Osteoblast (primary cell): ENCODE measurements at regions not wholly inside any gene's neighbourhood (a gene's known extent, or its start where the extent isn't known, plus 50 kb on each side); places are given as distances from the start of the nearest gene placed in this dataset.

Experiments used
- DNase-seq: peaks from one replicate; pipeline ENCODE4 v3.0.0; 2011; ENCODE audit warnings: low spot score, mixed read lengths; ENCODE audit not compliant: insufficient read length; ENCODE audit errors: missing footprints
- H2AFZ ChIP-seq: 2 replicates; pipeline ENCODE4 v1.6.0; 2011; ENCODE audit warnings: mild to moderate bottlenecking, low read length
- H3K27ac ChIP-seq: 2 replicates; pipeline ENCODE4 v1.5.1; 2011; ENCODE audit warnings: mild to moderate bottlenecking, low read depth, low read length, moderate library complexity
- H3K27me3 ChIP-seq: 2 replicates; pipeline ENCODE4 v1.6.0; 2012; ENCODE audit warnings: mild to moderate bottlenecking, control low read depth, inconsistent platforms, low read length, moderate library complexity; ENCODE audit not compliant: insufficient read depth
- H3K36me3 ChIP-seq: 2 replicates; pipeline ENCODE4 v1.5.1; 2011; ENCODE audit warnings: mild to moderate bottlenecking, low read length, control low read depth, moderate library complexity; ENCODE audit not compliant: insufficient read depth
- H3K4me1 ChIP-seq: 2 replicates; pipeline ENCODE4 v1.5.1; 2011; ENCODE audit warnings: mild to moderate bottlenecking, low read length, control low read depth, moderate library complexity; ENCODE audit not compliant: insufficient read depth
- H3K4me2 ChIP-seq: 2 replicates; pipeline ENCODE4 v1.6.0; 2011; ENCODE audit warnings: mild to moderate bottlenecking, low read length; ENCODE audit not compliant: insufficient read depth
- H3K4me3 ChIP-seq: fragments of 200-600 bp; sonication (generic); 3 replicates; pipeline ENCODE4 v1.5.1; 2012; ENCODE audit warnings: mild to moderate bottlenecking, low read length, inconsistent platforms; ENCODE audit not compliant: insufficient read depth
- H3K79me2 ChIP-seq: 2 replicates; pipeline ENCODE4 v1.6.0; 2012; ENCODE audit warnings: mild to moderate bottlenecking, low read length, control low read depth, inconsistent platforms; ENCODE audit not compliant: insufficient read depth
- H3K9me3 ChIP-seq: 2 replicates; pipeline ENCODE4 v1.5.1; 2011; ENCODE audit warnings: low read depth, low read length, control low read depth
- H4K20me1 ChIP-seq: 2 replicates; pipeline ENCODE4 v1.6.0; 2012; ENCODE audit warnings: mild to moderate bottlenecking, low read length, control low read depth; ENCODE audit not compliant: insufficient read depth
- CTCF ChIP-seq: IDR thresholded peaks from 2 replicates; pipeline ENCODE4 v1.5.1; 2011; ENCODE audit warnings: mild to moderate bottlenecking, low read depth, low read length, moderate library complexity; ENCODE audit errors: extremely low read depth

- Histone ChIP-seq H2AFZ (no peak overlapping the region), H3K36me3 (no peaks in the 10 kb centered on the region), H4K20me1 (no peaks in the 10 kb centered on the region), H3K27me3 (no peaks in the 10 kb centered on the region), H3K79me2 (no peaks in the 10 kb centered on the region), H3K4me1 (no peaks in the 10 kb centered on the region), H3K4me3 (no peak overlapping the region), H3K27ac (no peak overlapping the region), H3K4me2 (no peak overlapping the region), H3K9me3 (no peaks in the 10 kb centered on the region)
- no peak for DNase-seq
- no peak for TF ChIP-seq CTCF
Measured at GRCh38 chr6:48036316-48036715, 74.7 kb downstream of the PTCHD4 start.

DNA sequence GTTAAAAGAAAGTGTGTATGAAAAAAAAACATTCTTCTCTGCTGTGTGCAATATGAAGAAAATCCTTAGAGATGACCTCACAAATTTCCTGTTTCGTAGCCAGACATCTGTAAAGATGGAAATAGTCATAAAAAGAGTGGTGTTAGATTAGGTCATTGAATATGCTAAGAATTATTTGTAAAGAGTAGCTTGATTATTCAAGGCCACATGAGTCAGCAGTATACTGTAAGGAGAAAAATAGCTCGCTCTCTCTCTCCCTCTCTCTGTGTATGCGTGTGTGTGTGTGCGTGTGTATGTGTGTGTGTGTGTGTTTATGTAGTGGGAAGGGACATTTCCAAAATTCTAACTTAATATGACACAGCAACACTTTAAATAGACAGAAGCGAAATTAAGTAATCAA lies 78.8 kb downstream of the PTCHD4 start:
- no peaks in the 10 kb centered on the region for H4K20me1 ChIP-seq
- no peaks in the 10 kb centered on the region for H3K9me3 ChIP-seq
- H2AFZ ChIP-seq: no peak overlapping the region
- no peak overlapping the region for H3K4me2 ChIP-seq
- no peaks in the 10 kb centered on the region for H3K36me3 ChIP-seq
- peak overlapping the region; percentile 20 for H3K27ac ChIP-seq
- no peak overlapping the region for H3K4me3 ChIP-seq
- DNase-seq: peak; percentile 63
- H3K4me1 ChIP-seq: no peaks in the 10 kb centered on the region
- no peaks in the 10 kb centered on the region for H3K27me3 ChIP-seq
- no peak for TF ChIP-seq CTCF
- no peaks in the 10 kb centered on the region for H3K79me2 ChIP-seq

DNA sequence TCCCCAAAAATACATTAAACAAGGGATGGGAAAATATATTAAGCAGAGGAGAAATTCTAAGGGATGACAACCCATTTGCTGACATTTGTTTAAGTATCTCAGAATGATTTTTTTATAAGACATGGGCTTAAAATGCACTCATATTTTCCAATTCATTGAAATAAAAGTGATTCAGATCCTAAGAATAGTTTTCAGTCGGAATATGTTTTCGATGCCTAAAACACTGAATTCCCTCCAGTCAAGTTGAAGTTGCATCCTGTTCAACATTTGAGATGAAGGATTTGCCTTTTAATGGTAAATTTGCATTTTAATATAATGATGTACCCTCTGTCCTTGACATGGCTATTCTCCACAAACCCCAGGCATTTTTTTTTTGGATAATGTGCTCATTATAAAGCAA lies 79.3 kb downstream of the PTCHD4 start:
- no peaks in the 10 kb centered on the region for H3K36me3 ChIP-seq
- H4K20me1 ChIP-seq: no peaks in the 10 kb centered on the region
- peak overlapping the region; percentile 20 for H3K27ac ChIP-seq
- no peak overlapping the region for H3K4me3 ChIP-seq
- DNase-seq: no peak
- no peak overlapping the region for H3K4me2 ChIP-seq
- no peak overlapping the region for H2AFZ ChIP-seq
- H3K9me3 ChIP-seq: no peaks in the 10 kb centered on the region
- no peaks in the 10 kb centered on the region for H3K4me1 ChIP-seq
- H3K79me2 ChIP-seq: no peaks in the 10 kb centered on the region
- H3K27me3 ChIP-seq: no peaks in the 10 kb centered on the region
- TF ChIP-seq CTCF: no peak

- no peak for TF ChIP-seq CTCF
- H3K4me2 ChIP-seq: no peak overlapping the region
- no peak overlapping the region for H2AFZ ChIP-seq
- DNase-seq: no peak
- H3K27ac ChIP-seq: no peak overlapping the region
- no peaks in the 10 kb centered on the region for H3K9me3 ChIP-seq
- H3K27me3 ChIP-seq: no peaks in the 10 kb centered on the region
- H3K4me3 ChIP-seq: no peak overlapping the region
- no peaks in the 10 kb centered on the region for H4K20me1 ChIP-seq
- no peaks in the 10 kb centered on the region for H3K4me1 ChIP-seq
- no peaks in the 10 kb centered on the region for H3K79me2 ChIP-seq
- no peaks in the 10 kb centered on the region for H3K36me3 ChIP-seq
Measured at GRCh38 chr6:48027704-48028435, 83.1 kb downstream of the PTCHD4 start.
